Mesendoderm (in vitro differentiated cells): ENCODE measurements at regions not wholly inside any gene's neighbourhood (a gene's known extent, or its start where the extent isn't known, plus 50 kb on each side); places are given as distances from the start of the nearest gene placed in this dataset.

Experiments
- DNase-seq: peaks from one replicate; pipeline ENCODE4 v3.0.0; 2013
- H2AK5ac ChIP-seq: 2 replicates; pipeline ENCODE4 v1.6.1; 2013; ENCODE audit warnings: low read length, inconsistent platforms
- H2BK120ac ChIP-seq: 2 replicates; pipeline ENCODE4 v1.6.1; 2013; ENCODE audit warnings: low read depth, mild to moderate bottlenecking, low read length, moderate library complexity, mixed read lengths
- H2BK15ac ChIP-seq: replicated peaks from 2 replicates; pipeline ENCODE4 v1.6.1; 2013; ENCODE audit warnings: low read depth, mild to moderate bottlenecking, moderate library complexity
- H2BK5ac ChIP-seq: 2 replicates; pipeline ENCODE4 v1.6.1; 2013; ENCODE audit warnings: low read length, inconsistent platforms
- H3K18ac ChIP-seq: 2 replicates; pipeline ENCODE4 v1.6.1; 2013; ENCODE audit warnings: mild to moderate bottlenecking, low read length, mixed read lengths
- H3K23ac ChIP-seq: one replicate; pipeline ENCODE4 v1.6.1; 2013; ENCODE audit warnings: low read length
- H3K27ac ChIP-seq: 2 replicates; pipeline ENCODE4 v1.5.1; 2013; ENCODE audit warnings: low read depth, mild to moderate bottlenecking, inconsistent platforms, low read length, moderate library complexity
- H3K27me3 ChIP-seq: 2 replicates; pipeline ENCODE4 v1.6.1; 2013; ENCODE audit warnings: low read length, control low read depth, mild to moderate bottlenecking, inconsistent platforms; ENCODE audit not compliant: insufficient read depth, poor library complexity
- H3K36me3 ChIP-seq: 2 replicates; pipeline ENCODE4 v1.6.1; 2013; ENCODE audit warnings: low read length, inconsistent platforms; ENCODE audit not compliant: control insufficient read depth, insufficient read depth
- H3K4ac ChIP-seq: one replicate; pipeline ENCODE4 v1.6.1; 2013; ENCODE audit warnings: low read depth, mild to moderate bottlenecking, low read length, moderate library complexity
- H3K4me1 ChIP-seq: 2 replicates; pipeline ENCODE4 v1.6.1; 2013; ENCODE audit warnings: low read depth, low read length, inconsistent platforms; ENCODE audit not compliant: control insufficient read depth
- H3K4me2 ChIP-seq: 2 replicates; pipeline ENCODE4 v1.6.1; 2013; ENCODE audit warnings: low read length
- H3K4me3 ChIP-seq: 2 replicates; pipeline ENCODE4 v1.5.1; 2013; ENCODE audit warnings: mild to moderate bottlenecking, low read length
- H3K56ac ChIP-seq: one replicate; pipeline ENCODE4 v1.6.1; 2013; ENCODE audit warnings: low read length
- H3K79me1 ChIP-seq: 2 replicates; pipeline ENCODE4 v1.6.1; 2013; ENCODE audit warnings: low read length, inconsistent platforms
- H3K79me2 ChIP-seq: 2 replicates; pipeline ENCODE4 v1.6.1; 2013; ENCODE audit warnings: mild to moderate bottlenecking, low read length; ENCODE audit not compliant: control insufficient read depth, insufficient read depth
- H3K9ac ChIP-seq: 2 replicates; pipeline ENCODE4 v1.6.1; 2013; ENCODE audit warnings: low read length, inconsistent platforms
- H4K5ac ChIP-seq: one replicate; pipeline ENCODE4 v1.6.1; 2013; ENCODE audit warnings: low read length
- H4K8ac ChIP-seq: one replicate; pipeline ENCODE4 v1.6.1; 2013; ENCODE audit warnings: low read depth, mild to moderate bottlenecking, control low read depth, low read length, moderate library complexity
- WGBS: extraction: QIAGEN DNeasy Blood & Tissue Kit; methylation state at CpG from one replicate; pipeline ENCODE4 v1.1.7; 2013; ENCODE audit warnings: low lambda C conversion rate, missing lambda C conversion rate; ENCODE audit not compliant: insufficient coverage; ENCODE audit errors: extremely low coverage; 5-methylcytosine and 5-hydroxymethylcytosine counted together

- no peak overlapping the region for H3K4ac ChIP-seq
- no peak overlapping the region for H3K27ac ChIP-seq
- no peak overlapping the region for H3K18ac ChIP-seq
- WGBS: no CpG with 5 or more reads among the region's 8 CpGs
- no peaks in the 10 kb centered on the region for H3K79me1 ChIP-seq
- H3K23ac ChIP-seq: no peak overlapping the region
- no peaks in the 10 kb centered on the region for H3K27me3 ChIP-seq
- no peaks in the 10 kb centered on the region for H3K36me3 ChIP-seq
- H3K4me1 ChIP-seq: peaks cover 2% of the 10 kb centered on the region
- H3K9ac ChIP-seq: no peak overlapping the region
- H4K8ac ChIP-seq: no peak overlapping the region
- no peak for DNase-seq
- H3K4me2 ChIP-seq: no peak overlapping the region
- no peak overlapping the region for H4K5ac ChIP-seq
- H2BK5ac ChIP-seq: no peak overlapping the region
- H3K4me3 ChIP-seq: no peak overlapping the region
- no peak overlapping the region for H2AK5ac ChIP-seq
- no peak overlapping the region for H2BK15ac ChIP-seq
- no peak overlapping the region for H3K56ac ChIP-seq
- no peak overlapping the region for H2BK120ac ChIP-seq
- no peaks in the 10 kb centered on the region for H3K79me2 ChIP-seq
Measured at GRCh38 chrX:10086676-10087075, 70.1 kb upstream of the CLCN4 start.

DNA sequence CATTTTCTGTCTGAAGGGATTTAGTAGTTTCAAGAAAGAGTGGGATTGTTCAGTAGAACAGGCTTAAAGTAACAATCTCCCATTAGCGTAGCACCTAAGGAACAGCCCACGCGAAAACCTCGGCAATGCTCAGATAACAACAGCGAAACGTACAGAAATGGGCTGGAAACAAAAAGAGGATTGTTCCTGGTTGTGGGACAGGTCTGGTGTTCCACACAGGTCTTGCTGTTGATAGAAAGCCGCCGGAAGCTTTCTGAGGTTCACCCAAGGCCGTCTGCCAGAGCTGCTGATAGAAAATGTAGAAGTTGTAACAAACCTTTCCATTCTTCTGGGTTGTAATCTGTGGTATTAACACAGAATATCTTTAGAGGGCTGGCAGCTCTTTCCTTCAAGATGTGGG, 69.4 kb upstream of the CLCN4 start:
- Histone ChIP-seq H4K8ac (no peak overlapping the region), H3K79me1 (no peaks in the 10 kb centered on the region), H3K4me3 (no peak overlapping the region), H3K27ac (no peak overlapping the region), H3K23ac (no peak overlapping the region), H3K36me3 (no peaks in the 10 kb centered on the region), H3K4ac (no peak overlapping the region), H2AK5ac (no peak overlapping the region), H4K5ac (no peak overlapping the region), H2BK120ac (no peak overlapping the region), H3K56ac (no peak overlapping the region), H3K4me1 (peaks cover 2% of the 10 kb centered on the region), H3K18ac (no peak overlapping the region), H3K79me2 (no peaks in the 10 kb centered on the region), H3K4me2 (no peak overlapping the region), H3K27me3 (no peaks in the 10 kb centered on the region), H3K9ac (no peak overlapping the region), H2BK5ac (no peak overlapping the region), H2BK15ac (no peak overlapping the region)
- DNase-seq: no peak
- WGBS: no CpG with 5 or more reads among the region's 9 CpGs

DNA sequence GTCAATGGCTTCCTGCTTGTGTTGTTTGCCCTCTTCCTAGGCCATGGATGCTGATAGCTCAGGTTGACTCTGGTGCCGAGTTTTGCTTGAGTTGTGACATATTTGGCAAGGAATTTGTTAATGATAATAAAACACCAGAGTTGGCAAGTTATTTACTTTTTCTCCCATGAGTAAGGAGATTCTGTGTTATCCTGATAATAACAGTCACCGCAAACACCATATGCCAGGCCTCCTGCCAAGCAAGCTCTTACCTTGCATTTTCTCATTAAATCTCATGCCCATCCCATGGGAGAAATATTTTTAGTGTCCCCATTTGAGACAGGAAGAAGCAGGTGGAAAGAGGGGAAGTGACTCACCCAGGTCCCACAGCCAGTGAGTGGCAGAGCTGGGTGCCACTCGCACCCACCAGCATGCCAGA, 67.4 kb upstream of the CLCN4 start:
- no peak for DNase-seq

DNA sequence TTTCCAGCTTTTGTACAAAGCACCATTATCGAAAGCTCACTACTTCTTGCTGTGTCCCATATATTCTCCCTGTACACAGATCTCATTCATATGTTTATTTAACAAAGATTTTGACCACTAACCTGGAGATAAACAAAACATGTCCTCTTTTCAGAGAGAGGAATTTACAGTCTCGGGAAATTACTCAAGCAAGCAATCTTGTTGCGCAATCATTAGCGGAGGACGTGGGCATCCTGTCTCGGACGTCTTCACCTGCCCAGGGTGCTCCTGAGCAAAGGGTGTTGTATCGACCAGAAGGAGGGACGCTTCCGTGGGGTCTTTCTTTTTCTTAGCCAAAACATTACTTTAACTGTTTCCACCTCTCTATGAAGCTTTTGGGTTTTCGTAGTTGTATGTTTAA, 66.5 kb upstream of the CLCN4 start:
- H3K36me3 ChIP-seq: no peaks in the 10 kb centered on the region
- no peak overlapping the region for H3K23ac ChIP-seq
- H3K18ac ChIP-seq: no peak overlapping the region
- no peak overlapping the region for H3K27ac ChIP-seq
- no peak overlapping the region for H3K56ac ChIP-seq
- H4K5ac ChIP-seq: no peak overlapping the region
- no peaks in the 10 kb centered on the region for H3K27me3 ChIP-seq
- H2BK15ac ChIP-seq: no peak overlapping the region
- H3K4ac ChIP-seq: no peak overlapping the region
- H2BK120ac ChIP-seq: no peak overlapping the region
- H3K9ac ChIP-seq: no peak overlapping the region
- no CpG with 5 or more reads among the region's 11 CpGs for WGBS
- H3K4me1 ChIP-seq: no peaks in the 10 kb centered on the region
- no peaks in the 10 kb centered on the region for H3K79me2 ChIP-seq
- no peak overlapping the region for H3K4me2 ChIP-seq
- no peak overlapping the region for H2BK5ac ChIP-seq
- no peak for DNase-seq
- no peak overlapping the region for H2AK5ac ChIP-seq
- no peak overlapping the region for H4K8ac ChIP-seq
- no peaks in the 10 kb centered on the region for H3K79me1 ChIP-seq
- no peak overlapping the region for H3K4me3 ChIP-seq

More for the DNA sequence above, 67.4 kb upstream of the CLCN4 start:
- Histone ChIP-seq H3K18ac (no peak overlapping the region), H3K79me2 (no peaks in the 10 kb centered on the region), H2BK5ac (no peak overlapping the region), H2AK5ac (no peak overlapping the region), H4K8ac (no peak overlapping the region), H3K23ac (no peak overlapping the region), H3K27me3 (no peaks in the 10 kb centered on the region), H3K36me3 (no peaks in the 10 kb centered on the region), H3K4me3 (no peak overlapping the region), H3K4me2 (no peak overlapping the region), H3K9ac (no peak overlapping the region), H3K4ac (no peak overlapping the region), H3K27ac (no peak overlapping the region), H4K5ac (no peak overlapping the region), H2BK120ac (no peak overlapping the region), H3K56ac (no peak overlapping the region), H3K79me1 (no peaks in the 10 kb centered on the region), H2BK15ac (no peak overlapping the region), H3K4me1 (no peaks in the 10 kb centered on the region)
- no CpG with 5 or more reads among the region's 3 CpGs for WGBS

DNA sequence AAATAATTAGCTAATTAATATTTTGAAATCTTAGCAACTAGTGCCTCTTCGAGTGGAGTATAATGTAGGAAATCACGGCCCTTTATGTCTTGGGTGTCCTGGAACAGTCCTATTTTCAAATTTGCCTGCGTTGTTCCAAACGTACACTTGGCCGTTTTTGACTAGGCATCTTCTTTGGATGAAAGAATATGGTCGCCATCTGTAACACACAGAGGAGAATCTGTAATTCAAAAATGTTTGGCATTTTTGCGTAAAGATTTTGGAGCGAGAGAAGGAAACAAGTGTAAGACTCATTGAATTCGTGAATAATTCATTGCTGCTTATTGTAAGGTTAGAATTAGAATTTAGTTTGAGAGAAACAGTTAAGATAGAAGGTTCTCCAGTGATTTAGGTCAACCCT, 61.5 kb upstream of the CLCN4 start:
- no peak overlapping the region for H3K56ac ChIP-seq
- no peaks in the 10 kb centered on the region for H3K36me3 ChIP-seq
- no peak overlapping the region for H3K4me2 ChIP-seq
- H3K9ac ChIP-seq: no peak overlapping the region
- no peak overlapping the region for H2BK15ac ChIP-seq
- no peak overlapping the region for H3K4me3 ChIP-seq
- no peak for DNase-seq
- H3K4ac ChIP-seq: no peak overlapping the region
- no peak overlapping the region for H2AK5ac ChIP-seq
- H2BK120ac ChIP-seq: no peak overlapping the region
- no peak overlapping the region for H3K18ac ChIP-seq
- H3K27ac ChIP-seq: no peak overlapping the region
- H3K79me2 ChIP-seq: no peaks in the 10 kb centered on the region
- H3K79me1 ChIP-seq: no peaks in the 10 kb centered on the region
- no peak overlapping the region for H3K23ac ChIP-seq
- no peak overlapping the region for H2BK5ac ChIP-seq
- 100% methylated on average over 3 of the region's 9 CpGs for WGBS
- H4K8ac ChIP-seq: no peak overlapping the region
- H3K27me3 ChIP-seq: no peaks in the 10 kb centered on the region
- no peaks in the 10 kb centered on the region for H3K4me1 ChIP-seq
- no peak overlapping the region for H4K5ac ChIP-seq

- H3K56ac ChIP-seq: no peak overlapping the region
- H2BK15ac ChIP-seq: no peak overlapping the region
- no peak overlapping the region for H4K5ac ChIP-seq
- H3K27me3 ChIP-seq: no peaks in the 10 kb centered on the region
- no peak overlapping the region for H3K4me2 ChIP-seq
- H3K4ac ChIP-seq: no peak overlapping the region
- H2AK5ac ChIP-seq: no peak overlapping the region
- H3K4me3 ChIP-seq: no peak overlapping the region
- DNase-seq: no peak
- no peaks in the 10 kb centered on the region for H3K79me1 ChIP-seq
- no peak overlapping the region for H3K23ac ChIP-seq
- H3K79me2 ChIP-seq: no peaks in the 10 kb centered on the region
- no peaks in the 10 kb centered on the region for H3K4me1 ChIP-seq
- H3K36me3 ChIP-seq: no peaks in the 10 kb centered on the region
- H3K18ac ChIP-seq: no peak overlapping the region
- no peak overlapping the region for H2BK5ac ChIP-seq
- H4K8ac ChIP-seq: no peak overlapping the region
- no peak overlapping the region for H3K9ac ChIP-seq
- WGBS: no CpG with 5 or more reads among the region's 5 CpGs
- H2BK120ac ChIP-seq: no peak overlapping the region
- H3K27ac ChIP-seq: no peak overlapping the region
Measured at GRCh38 chrX:10095698-10096432, 60.9 kb upstream of the CLCN4 start.
